ENCODE measurements at regions not wholly inside any gene's neighbourhood (a gene's known extent, or its start where the extent isn't known, plus 50 kb on each side); places are given as distances from the start of the nearest gene placed in this dataset.

GRCh38 chr14:42872786-42873185 is 1266.1 kb downstream of the LRFN5 start:
- CTCF ChIA-PET, result no interaction called here
- no peak for TF ChIP-seq CTCF (IDR thresholded peaks at IDR 0.05; ENCODE audit: insufficient read depth in 1 of 2, low read depth in 1 of 2, low read length in 1 of 2, severe bottlenecking in 1 of 2, unreplicated experiment in 1 of 2)
- POLR2A ChIA-PET, result no interaction called here
- intact Hi-C loops (cut with micrococcal nuclease; ENCODE audit: unreplicated experiment), result no loop called here
- BruUV-seq (replicated peaks), result no TSS peak
- Mint-ChIP-seq H3K4me1 (ENCODE audit: low read depth, unreplicated experiment) (no peaks in the 10 kb centered on the region), H3K27ac (ENCODE audit: unreplicated experiment) (no peak overlapping the region), H3K27me3 (ENCODE audit: insufficient read depth, unreplicated experiment) (peaks cover 2% of the 10 kb centered on the region), H3K4me3 (ENCODE audit: unreplicated experiment) (no peak overlapping the region), H3K9me3 (ENCODE audit: unreplicated experiment) (no peaks in the 10 kb centered on the region), H3K36me3 (ENCODE audit: insufficient read depth, unreplicated experiment) (no peaks in the 10 kb centered on the region)
- H3K4me1 ChIP-seq, result no peaks in the 10 kb centered on the region
- no peak for DNase-seq
- H3K4me3 ChIP-seq (ENCODE audit: low read depth, low read length), result no peak overlapping the region
- H3K9me3 ChIP-seq, result no peaks in the 10 kb centered on the region
- no peaks in the 10 kb centered on the region for H3K27me3 ChIP-seq (replicated peaks; ENCODE audit: control insufficient read depth, insufficient read depth, low read length)
- H3K36me3 ChIP-seq (ENCODE audit: control insufficient read depth, insufficient read depth, low read length), result no peaks in the 10 kb centered on the region

- ChIA-PET POLR2A (no interaction called here), CTCF (no interaction called here)
- Mint-ChIP-seq H3K27ac (ENCODE audit: unreplicated experiment) (no peak overlapping the region), H3K27me3 (ENCODE audit: insufficient read depth, unreplicated experiment) (no peaks in the 10 kb centered on the region), H3K4me1 (ENCODE audit: low read depth, unreplicated experiment) (no peaks in the 10 kb centered on the region), H3K4me3 (ENCODE audit: unreplicated experiment) (no peak overlapping the region), H3K36me3 (ENCODE audit: insufficient read depth, unreplicated experiment) (no peaks in the 10 kb centered on the region), H3K9me3 (ENCODE audit: unreplicated experiment) (no peaks in the 10 kb centered on the region)
- Histone ChIP-seq H3K4me3 (ENCODE audit: low read depth, low read length) (no peak overlapping the region), H3K36me3 (ENCODE audit: control insufficient read depth, insufficient read depth, low read length) (no peaks in the 10 kb centered on the region), H3K27me3 (replicated peaks; ENCODE audit: control insufficient read depth, insufficient read depth, low read length) (no peaks in the 10 kb centered on the region), H3K4me1 (no peaks in the 10 kb centered on the region), H3K9me3 (no peaks in the 10 kb centered on the region)
- DNase-seq, result no peak
- no peak for TF ChIP-seq CTCF (IDR thresholded peaks at IDR 0.05; ENCODE audit: insufficient read depth in 1 of 2, low read depth in 1 of 2, low read length in 1 of 2, severe bottlenecking in 1 of 2, unreplicated experiment in 1 of 2)
- BruUV-seq (replicated peaks), result no TSS peak
- intact Hi-C loops (cut with micrococcal nuclease; ENCODE audit: unreplicated experiment), result no loop called here
These were observed 1263.0 kb downstream of the LRFN5 start for GRCh38 chr14:42869681-42870080.

- no peaks in the 10 kb centered on the region for H3K4me1 Mint-ChIP-seq (ENCODE audit: low read depth, unreplicated experiment)
- H3K36me3 Mint-ChIP-seq (ENCODE audit: insufficient read depth, unreplicated experiment), result no peaks in the 10 kb centered on the region
- ChIA-PET POLR2A (no interaction called here), CTCF (no interaction called here)
- no peak overlapping the region for H3K27ac Mint-ChIP-seq (ENCODE audit: unreplicated experiment)
- H3K4me3 ChIP-seq (ENCODE audit: low read depth, low read length), result no peak overlapping the region
- BruUV-seq (replicated peaks), result no TSS peak
- no peaks in the 10 kb centered on the region for H3K9me3 ChIP-seq
- TF ChIP-seq CTCF (IDR thresholded peaks at IDR 0.05; ENCODE audit: insufficient read depth in 1 of 2, low read depth in 1 of 2, low read length in 1 of 2, severe bottlenecking in 1 of 2, unreplicated experiment in 1 of 2), result no peak
- H3K4me3 Mint-ChIP-seq (ENCODE audit: unreplicated experiment), result no peak overlapping the region
- no peaks in the 10 kb centered on the region for H3K36me3 ChIP-seq (ENCODE audit: control insufficient read depth, insufficient read depth, low read length)
- H3K27me3 ChIP-seq (replicated peaks; ENCODE audit: control insufficient read depth, insufficient read depth, low read length), result no peaks in the 10 kb centered on the region
- H3K27me3 Mint-ChIP-seq (ENCODE audit: insufficient read depth, unreplicated experiment), result no peaks in the 10 kb centered on the region
- peak; percentile 5 to 27 for DNase-seq
- no peaks in the 10 kb centered on the region for H3K4me1 ChIP-seq
- intact Hi-C loops (cut with micrococcal nuclease; ENCODE audit: unreplicated experiment), result no loop called here
- no peaks in the 10 kb centered on the region for H3K9me3 Mint-ChIP-seq (ENCODE audit: unreplicated experiment)
These were observed 1255.4 kb downstream of the LRFN5 start for GRCh38 chr14:42862114-42862513.

All from Caco-2 (cell line).